HUES6 (cell line): ENCODE measurements at regions not wholly inside any gene's neighbourhood (a gene's known extent, or its start where the extent isn't known, plus 50 kb on each side); places are given as distances from the start of the nearest gene placed in this dataset.
"Not testable (repeated sequence)": the region's sequence is repeated elsewhere in the genome, so short reads cannot be mapped to it uniquely, and the experiment has no call there.

Source experiments
- H3K27ac ChIP-seq: 2 replicates; pipeline ENCODE4 v1.7.0; 2013; ENCODE audit warnings: low read depth, mild to moderate bottlenecking, low read length, inconsistent platforms
- H3K27me3 ChIP-seq: 2 replicates; pipeline ENCODE4 v1.6.1; 2013; ENCODE audit warnings: low read length; ENCODE audit not compliant: control insufficient read depth, insufficient read depth
- H3K36me3 ChIP-seq: 2 replicates; pipeline ENCODE4 v1.6.1; 2013; ENCODE audit warnings: low read length; ENCODE audit not compliant: control insufficient read depth, insufficient read depth
- H3K4me1 ChIP-seq: 2 replicates; pipeline ENCODE4 v1.6.1; 2013; ENCODE audit warnings: low read length; ENCODE audit not compliant: control insufficient read depth, insufficient read depth
- H3K4me3 ChIP-seq: 2 replicates; pipeline ENCODE4 v1.5.1; 2013; ENCODE audit warnings: low read depth, low read length
- H3K9ac ChIP-seq: one replicate; pipeline ENCODE4 v1.6.1; 2013; ENCODE audit warnings: mild to moderate bottlenecking, low read length
- H3K9me3 ChIP-seq: 2 replicates; pipeline ENCODE4 v1.6.1; 2013; ENCODE audit warnings: low read depth, low read length; ENCODE audit not compliant: control insufficient read depth, insufficient read depth

DNA sequence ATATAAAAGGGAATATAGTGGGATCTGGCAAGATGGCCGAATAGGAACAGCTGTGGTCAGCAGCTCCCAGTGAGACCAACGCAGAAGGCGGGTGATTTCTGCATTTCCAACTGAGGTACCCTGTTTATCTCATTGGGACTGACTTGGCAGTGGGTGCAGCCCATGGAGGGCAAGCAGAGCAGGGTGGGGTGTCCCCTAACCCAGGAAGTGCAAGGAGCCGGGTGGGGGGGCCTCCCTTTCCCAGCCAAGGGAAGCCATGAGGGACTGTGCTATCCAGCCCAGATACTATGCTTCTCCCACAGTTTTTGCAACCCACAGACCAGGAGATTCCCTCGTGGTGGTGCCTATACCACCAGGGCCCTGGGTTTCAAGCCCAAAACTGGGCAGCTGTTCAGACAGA, 342.4 kb downstream of the RPS29 start:
- H3K4me1 ChIP-seq, result peaks cover 12% of the 10 kb centered on the region; the same call in 1 of the 2 replicates
- not testable (repeated sequence) for H3K36me3 ChIP-seq, H3K27ac ChIP-seq, H3K4me3 ChIP-seq, H3K9ac ChIP-seq, H3K9me3 ChIP-seq, H3K27me3 ChIP-seq

- Histone ChIP-seq H3K4me3 (no peak overlapping the region), H3K27ac (no peak overlapping the region), H3K9ac (no peak overlapping the region), H3K27me3 (no peaks in the 10 kb centered on the region), H3K4me1 (peaks cover 12% of the 10 kb centered on the region; the same call in 1 of the 2 replicates), H3K36me3 (no peaks in the 10 kb centered on the region), H3K9me3 (peaks cover 19% of the 10 kb centered on the region)
Measured at GRCh38 chr14:49240383-49240782, 345.8 kb downstream of the RPS29 start.

- no peak overlapping the region for H3K4me3 ChIP-seq
- no peaks in the 10 kb centered on the region for H3K4me1 ChIP-seq
- H3K9me3 ChIP-seq, result no peaks in the 10 kb centered on the region
- H3K27me3 ChIP-seq, result no peaks in the 10 kb centered on the region
- H3K27ac ChIP-seq, result no peak overlapping the region
- no peak overlapping the region for H3K9ac ChIP-seq
- H3K36me3 ChIP-seq, result no peaks in the 10 kb centered on the region
Measured at GRCh38 chr14:49228552-49228951, 357.6 kb downstream of the RPS29 start.

GRCh38 chr14:49221316-49221715, 364.9 kb downstream of the RPS29 start:
- Histone ChIP-seq H3K4me3 (no peak overlapping the region), H3K9ac (no peak overlapping the region), H3K27me3 (no peaks in the 10 kb centered on the region), H3K9me3 (no peaks in the 10 kb centered on the region), H3K36me3 (no peaks in the 10 kb centered on the region), H3K27ac (no peak overlapping the region), H3K4me1 (no peaks in the 10 kb centered on the region)

DNA sequence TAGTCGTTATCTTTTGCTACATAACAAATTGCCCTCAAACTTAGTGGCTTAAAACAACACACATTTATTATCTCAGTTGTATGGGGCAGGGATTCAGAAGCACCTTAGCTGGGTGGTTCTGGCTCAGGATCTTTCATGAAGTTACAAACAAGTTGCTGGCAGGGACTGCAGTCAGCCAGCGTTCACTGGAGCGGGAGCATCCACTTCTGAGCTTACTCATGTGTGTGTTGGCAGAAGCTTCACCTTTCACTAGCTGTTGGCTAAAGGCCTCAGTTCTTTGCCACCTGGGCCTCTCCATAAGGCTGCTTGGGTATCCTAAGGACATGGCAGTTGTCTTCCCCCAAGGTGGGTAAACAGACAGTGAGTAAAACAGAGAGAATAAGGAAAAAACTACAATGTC, 365.7 kb downstream of the RPS29 start:
- no peak overlapping the region for H3K4me3 ChIP-seq
- no peaks in the 10 kb centered on the region for H3K36me3 ChIP-seq
- H3K9me3 ChIP-seq, result no peaks in the 10 kb centered on the region
- no peak overlapping the region for H3K27ac ChIP-seq
- H3K4me1 ChIP-seq, result no peaks in the 10 kb centered on the region
- H3K27me3 ChIP-seq, result no peaks in the 10 kb centered on the region
- H3K9ac ChIP-seq, result no peak overlapping the region

- Histone ChIP-seq H3K9ac (no peak overlapping the region), H3K4me1 (no peaks in the 10 kb centered on the region), H3K36me3 (no peaks in the 10 kb centered on the region), H3K9me3 (no peaks in the 10 kb centered on the region), H3K4me3 (no peak overlapping the region), H3K27ac (no peak overlapping the region), H3K27me3 (no peaks in the 10 kb centered on the region)
Measured at GRCh38 chr14:49218436-49219092, 367.6 kb downstream of the RPS29 start.

DNA sequence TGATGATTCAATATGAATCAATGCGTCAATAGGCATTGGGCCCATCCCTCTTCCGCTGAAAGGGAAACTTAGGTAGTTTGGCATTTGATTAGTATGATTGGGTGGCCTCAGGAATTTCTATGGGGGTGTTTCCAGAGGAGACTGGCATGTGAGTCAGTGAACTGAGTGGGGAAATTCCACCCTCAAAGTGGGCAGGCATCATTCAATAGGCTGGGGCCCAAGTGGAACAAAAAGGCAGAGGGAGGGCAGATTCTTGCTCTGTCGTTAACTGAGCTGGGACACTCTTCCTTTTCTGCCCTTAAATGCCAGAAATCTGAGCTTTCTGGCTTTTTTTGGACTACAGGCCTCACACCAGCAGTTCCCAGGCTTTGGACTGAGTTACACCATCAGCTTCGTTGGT, 373.5 kb downstream of the RPS29 start:
- H3K9ac ChIP-seq, result no peak overlapping the region
- H3K36me3 ChIP-seq, result no peaks in the 10 kb centered on the region
- H3K4me3 ChIP-seq, result no peak overlapping the region
- H3K4me1 ChIP-seq, result no peaks in the 10 kb centered on the region
- H3K9me3 ChIP-seq, result no peaks in the 10 kb centered on the region
- H3K27ac ChIP-seq, result no peak overlapping the region
- no peaks in the 10 kb centered on the region for H3K27me3 ChIP-seq

- H3K9ac ChIP-seq, result no peak overlapping the region
- H3K4me3 ChIP-seq, result no peak overlapping the region
- H3K27ac ChIP-seq, result no peak overlapping the region
- no peaks in the 10 kb centered on the region for H3K27me3 ChIP-seq
- no peaks in the 10 kb centered on the region for H3K4me1 ChIP-seq
- H3K36me3 ChIP-seq, result no peaks in the 10 kb centered on the region
- no peaks in the 10 kb centered on the region for H3K9me3 ChIP-seq
Measured at GRCh38 chr14:49209416-49209815, 376.8 kb downstream of the RPS29 start.

DNA sequence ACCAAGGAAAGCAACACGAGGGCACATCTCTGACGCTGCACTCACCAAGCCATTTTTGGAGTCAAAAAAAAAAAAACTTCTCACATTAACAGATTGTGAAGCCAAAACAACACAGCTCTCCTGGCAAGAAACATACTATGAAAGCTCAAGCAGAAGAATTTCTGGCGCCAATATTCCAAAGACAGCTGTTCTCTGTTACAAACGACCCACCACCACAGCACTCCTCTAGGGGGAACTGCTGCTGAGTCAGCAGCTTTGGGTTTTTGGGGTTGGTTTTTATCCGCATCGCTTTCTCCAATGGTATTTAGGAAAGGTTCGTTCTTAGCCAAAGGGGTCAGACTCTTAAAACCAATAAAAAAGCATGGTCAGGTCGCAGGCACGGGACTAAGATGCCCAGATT, 379.4 kb downstream of the RPS29 start:
- H3K27me3 ChIP-seq, result no peaks in the 10 kb centered on the region
- H3K4me3 ChIP-seq, result no peak overlapping the region
- H3K9me3 ChIP-seq, result 0 out of 2 replicates have a peak, but pooled peaks cover 2% of the 10 kb centered on the region
- no peak overlapping the region for H3K27ac ChIP-seq
- no peaks in the 10 kb centered on the region for H3K36me3 ChIP-seq
- H3K9ac ChIP-seq, result no peak overlapping the region
- H3K4me1 ChIP-seq, result no peaks in the 10 kb centered on the region

DNA sequence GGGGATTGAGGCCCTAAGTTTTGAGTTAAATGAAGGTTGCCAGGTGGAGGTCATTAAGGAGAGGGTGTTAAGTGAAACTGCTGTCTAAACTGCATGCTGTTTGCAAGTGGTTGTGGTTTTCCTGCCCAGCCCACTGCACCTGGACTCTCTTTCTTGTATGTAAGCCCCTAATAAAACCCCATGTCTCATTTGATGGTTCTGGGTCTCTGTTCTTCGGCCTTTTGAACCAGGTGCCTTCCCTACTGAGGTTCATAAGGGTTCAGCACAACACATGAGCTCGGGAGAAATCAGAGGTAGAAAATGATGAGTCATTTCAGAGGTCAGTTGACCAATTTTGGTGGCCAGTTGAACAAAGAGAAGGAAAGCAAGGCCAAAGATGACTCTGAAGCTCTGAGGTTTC, 382.5 kb downstream of the RPS29 start:
- 0 out of 2 replicates have a peak, but pooled peaks cover 2% of the 10 kb centered on the region for H3K9me3 ChIP-seq
- H3K36me3 ChIP-seq, result no peaks in the 10 kb centered on the region
- no peak overlapping the region for H3K4me3 ChIP-seq
- no peak overlapping the region for H3K9ac ChIP-seq
- H3K27ac ChIP-seq, result no peak overlapping the region
- H3K27me3 ChIP-seq, result no peaks in the 10 kb centered on the region
- H3K4me1 ChIP-seq, result no peaks in the 10 kb centered on the region

DNA sequence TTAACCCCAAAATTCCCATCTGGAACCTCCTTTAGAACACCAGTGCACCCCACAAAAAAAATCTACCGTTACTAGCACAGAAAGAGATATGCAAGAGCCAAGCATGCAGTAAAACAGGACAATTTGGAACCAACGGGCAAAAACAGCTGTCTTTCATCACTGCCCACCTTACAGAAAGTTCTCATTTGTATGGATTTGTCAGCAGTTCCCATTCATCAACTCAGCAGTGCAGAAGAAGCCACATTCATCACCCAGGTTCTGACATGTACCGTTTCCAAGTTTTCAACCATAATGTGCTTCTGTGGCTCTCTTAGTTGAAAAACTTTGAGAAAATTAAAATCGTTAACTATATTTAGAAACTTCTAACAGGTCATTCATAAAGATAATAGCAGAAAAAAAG, 387.0 kb downstream of the RPS29 start:
- H3K4me1 ChIP-seq, result no peaks in the 10 kb centered on the region

More for the DNA sequence above, 387.0 kb downstream of the RPS29 start:
- no peaks in the 10 kb centered on the region for H3K27me3 ChIP-seq
- no peak overlapping the region for H3K9ac ChIP-seq
- no peaks in the 10 kb centered on the region for H3K36me3 ChIP-seq
- H3K27ac ChIP-seq, result no peak overlapping the region
- 0 out of 2 replicates have a peak, but pooled peaks cover 2% of the 10 kb centered on the region for H3K9me3 ChIP-seq
- no peak overlapping the region for H3K4me3 ChIP-seq
